ENCODE measurements at regions not wholly inside any gene's neighbourhood (a gene's known extent, or its start where the extent isn't known, plus 50 kb on each side); places are given as distances from the start of the nearest gene placed in this dataset.

DNA sequence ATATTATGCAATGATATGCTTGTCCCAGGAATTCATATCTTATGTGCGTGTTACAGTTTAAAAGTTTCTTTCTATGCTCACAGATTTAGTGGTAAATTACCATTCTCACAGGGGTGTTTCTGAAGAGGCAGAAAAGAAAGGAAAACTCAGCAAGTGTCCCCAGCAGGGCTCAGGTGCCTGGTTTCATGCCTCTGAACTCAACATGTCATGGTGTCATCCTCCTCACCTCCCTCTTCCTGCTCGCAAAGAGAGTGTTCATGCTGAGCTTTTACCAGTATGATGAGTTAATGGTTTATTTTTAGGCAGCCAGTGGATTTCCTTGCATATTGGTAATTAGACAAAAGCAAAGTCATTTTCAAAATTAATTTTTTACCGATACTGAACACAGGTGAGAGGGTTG, 492.9 kb upstream of the ZEB2 start:
- TF ChIP-seq, protein P1, sequence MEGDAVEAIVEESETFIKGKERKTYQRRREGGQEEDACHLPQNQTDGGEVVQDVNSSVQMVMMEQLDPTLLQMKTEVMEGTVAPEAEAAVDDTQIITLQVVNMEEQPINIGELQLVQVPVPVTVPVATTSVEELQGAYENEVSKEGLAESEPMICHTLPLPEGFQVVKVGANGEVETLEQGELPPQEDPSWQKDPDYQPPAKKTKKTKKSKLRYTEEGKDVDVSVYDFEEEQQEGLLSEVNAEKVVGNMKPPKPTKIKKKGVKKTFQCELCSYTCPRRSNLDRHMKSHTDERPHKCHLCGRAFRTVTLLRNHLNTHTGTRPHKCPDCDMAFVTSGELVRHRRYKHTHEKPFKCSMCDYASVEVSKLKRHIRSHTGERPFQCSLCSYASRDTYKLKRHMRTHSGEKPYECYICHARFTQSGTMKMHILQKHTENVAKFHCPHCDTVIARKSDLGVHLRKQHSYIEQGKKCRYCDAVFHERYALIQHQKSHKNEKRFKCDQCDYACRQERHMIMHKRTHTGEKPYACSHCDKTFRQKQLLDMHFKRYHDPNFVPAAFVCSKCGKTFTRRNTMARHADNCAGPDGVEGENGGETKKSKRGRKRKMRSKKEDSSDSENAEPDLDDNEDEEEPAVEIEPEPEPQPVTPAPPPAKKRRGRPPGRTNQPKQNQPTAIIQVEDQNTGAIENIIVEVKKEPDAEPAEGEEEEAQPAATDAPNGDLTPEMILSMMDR (conservative IDR thresholded peaks at IDR 0.05; ENCODE audit: low read depth in 2 of 2) = no peak
- TF ChIP-seq CREB1 (CRISPR knock-in tag; IDR thresholded peaks at IDR 0.05; ENCODE audit: low read depth) (no peak), NANOG (IDR thresholded peaks at IDR 0.05; ENCODE audit: borderline replicate concordance) (no peak), POLR2AphosphoS5 (IDR thresholded peaks at IDR 0.05; ENCODE audit: low read depth) (no peak), EZH2phosphoT487 (IDR thresholded peaks at IDR 0.05; ENCODE audit: unreplicated experiment) (no peak), EZH2 (IDR thresholded peaks at IDR 0.05; ENCODE audit: low read depth, unreplicated experiment) (no peak), ZNF331 (CRISPR knock-in tag; IDR thresholded peaks at IDR 0.05; ENCODE audit: low read depth) (no peak)
- TF ChIP-seq, protein P2, sequence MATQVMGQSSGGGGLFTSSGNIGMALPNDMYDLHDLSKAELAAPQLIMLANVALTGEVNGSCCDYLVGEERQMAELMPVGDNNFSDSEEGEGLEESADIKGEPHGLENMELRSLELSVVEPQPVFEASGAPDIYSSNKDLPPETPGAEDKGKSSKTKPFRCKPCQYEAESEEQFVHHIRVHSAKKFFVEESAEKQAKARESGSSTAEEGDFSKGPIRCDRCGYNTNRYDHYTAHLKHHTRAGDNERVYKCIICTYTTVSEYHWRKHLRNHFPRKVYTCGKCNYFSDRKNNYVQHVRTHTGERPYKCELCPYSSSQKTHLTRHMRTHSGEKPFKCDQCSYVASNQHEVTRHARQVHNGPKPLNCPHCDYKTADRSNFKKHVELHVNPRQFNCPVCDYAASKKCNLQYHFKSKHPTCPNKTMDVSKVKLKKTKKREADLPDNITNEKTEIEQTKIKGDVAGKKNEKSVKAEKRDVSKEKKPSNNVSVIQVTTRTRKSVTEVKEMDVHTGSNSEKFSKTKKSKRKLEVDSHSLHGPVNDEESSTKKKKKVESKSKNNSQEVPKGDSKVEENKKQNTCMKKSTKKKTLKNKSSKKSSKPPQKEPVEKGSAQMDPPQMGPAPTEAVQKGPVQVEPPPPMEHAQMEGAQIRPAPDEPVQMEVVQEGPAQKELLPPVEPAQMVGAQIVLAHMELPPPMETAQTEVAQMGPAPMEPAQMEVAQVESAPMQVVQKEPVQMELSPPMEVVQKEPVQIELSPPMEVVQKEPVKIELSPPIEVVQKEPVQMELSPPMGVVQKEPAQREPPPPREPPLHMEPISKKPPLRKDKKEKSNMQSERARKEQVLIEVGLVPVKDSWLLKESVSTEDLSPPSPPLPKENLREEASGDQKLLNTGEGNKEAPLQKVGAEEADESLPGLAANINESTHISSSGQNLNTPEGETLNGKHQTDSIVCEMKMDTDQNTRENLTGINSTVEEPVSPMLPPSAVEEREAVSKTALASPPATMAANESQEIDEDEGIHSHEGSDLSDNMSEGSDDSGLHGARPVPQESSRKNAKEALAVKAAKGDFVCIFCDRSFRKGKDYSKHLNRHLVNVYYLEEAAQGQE (IDR thresholded peaks at IDR 0.05; ENCODE audit: unreplicated experiment) = no peak
- TF ChIP-seq, protein P3, sequence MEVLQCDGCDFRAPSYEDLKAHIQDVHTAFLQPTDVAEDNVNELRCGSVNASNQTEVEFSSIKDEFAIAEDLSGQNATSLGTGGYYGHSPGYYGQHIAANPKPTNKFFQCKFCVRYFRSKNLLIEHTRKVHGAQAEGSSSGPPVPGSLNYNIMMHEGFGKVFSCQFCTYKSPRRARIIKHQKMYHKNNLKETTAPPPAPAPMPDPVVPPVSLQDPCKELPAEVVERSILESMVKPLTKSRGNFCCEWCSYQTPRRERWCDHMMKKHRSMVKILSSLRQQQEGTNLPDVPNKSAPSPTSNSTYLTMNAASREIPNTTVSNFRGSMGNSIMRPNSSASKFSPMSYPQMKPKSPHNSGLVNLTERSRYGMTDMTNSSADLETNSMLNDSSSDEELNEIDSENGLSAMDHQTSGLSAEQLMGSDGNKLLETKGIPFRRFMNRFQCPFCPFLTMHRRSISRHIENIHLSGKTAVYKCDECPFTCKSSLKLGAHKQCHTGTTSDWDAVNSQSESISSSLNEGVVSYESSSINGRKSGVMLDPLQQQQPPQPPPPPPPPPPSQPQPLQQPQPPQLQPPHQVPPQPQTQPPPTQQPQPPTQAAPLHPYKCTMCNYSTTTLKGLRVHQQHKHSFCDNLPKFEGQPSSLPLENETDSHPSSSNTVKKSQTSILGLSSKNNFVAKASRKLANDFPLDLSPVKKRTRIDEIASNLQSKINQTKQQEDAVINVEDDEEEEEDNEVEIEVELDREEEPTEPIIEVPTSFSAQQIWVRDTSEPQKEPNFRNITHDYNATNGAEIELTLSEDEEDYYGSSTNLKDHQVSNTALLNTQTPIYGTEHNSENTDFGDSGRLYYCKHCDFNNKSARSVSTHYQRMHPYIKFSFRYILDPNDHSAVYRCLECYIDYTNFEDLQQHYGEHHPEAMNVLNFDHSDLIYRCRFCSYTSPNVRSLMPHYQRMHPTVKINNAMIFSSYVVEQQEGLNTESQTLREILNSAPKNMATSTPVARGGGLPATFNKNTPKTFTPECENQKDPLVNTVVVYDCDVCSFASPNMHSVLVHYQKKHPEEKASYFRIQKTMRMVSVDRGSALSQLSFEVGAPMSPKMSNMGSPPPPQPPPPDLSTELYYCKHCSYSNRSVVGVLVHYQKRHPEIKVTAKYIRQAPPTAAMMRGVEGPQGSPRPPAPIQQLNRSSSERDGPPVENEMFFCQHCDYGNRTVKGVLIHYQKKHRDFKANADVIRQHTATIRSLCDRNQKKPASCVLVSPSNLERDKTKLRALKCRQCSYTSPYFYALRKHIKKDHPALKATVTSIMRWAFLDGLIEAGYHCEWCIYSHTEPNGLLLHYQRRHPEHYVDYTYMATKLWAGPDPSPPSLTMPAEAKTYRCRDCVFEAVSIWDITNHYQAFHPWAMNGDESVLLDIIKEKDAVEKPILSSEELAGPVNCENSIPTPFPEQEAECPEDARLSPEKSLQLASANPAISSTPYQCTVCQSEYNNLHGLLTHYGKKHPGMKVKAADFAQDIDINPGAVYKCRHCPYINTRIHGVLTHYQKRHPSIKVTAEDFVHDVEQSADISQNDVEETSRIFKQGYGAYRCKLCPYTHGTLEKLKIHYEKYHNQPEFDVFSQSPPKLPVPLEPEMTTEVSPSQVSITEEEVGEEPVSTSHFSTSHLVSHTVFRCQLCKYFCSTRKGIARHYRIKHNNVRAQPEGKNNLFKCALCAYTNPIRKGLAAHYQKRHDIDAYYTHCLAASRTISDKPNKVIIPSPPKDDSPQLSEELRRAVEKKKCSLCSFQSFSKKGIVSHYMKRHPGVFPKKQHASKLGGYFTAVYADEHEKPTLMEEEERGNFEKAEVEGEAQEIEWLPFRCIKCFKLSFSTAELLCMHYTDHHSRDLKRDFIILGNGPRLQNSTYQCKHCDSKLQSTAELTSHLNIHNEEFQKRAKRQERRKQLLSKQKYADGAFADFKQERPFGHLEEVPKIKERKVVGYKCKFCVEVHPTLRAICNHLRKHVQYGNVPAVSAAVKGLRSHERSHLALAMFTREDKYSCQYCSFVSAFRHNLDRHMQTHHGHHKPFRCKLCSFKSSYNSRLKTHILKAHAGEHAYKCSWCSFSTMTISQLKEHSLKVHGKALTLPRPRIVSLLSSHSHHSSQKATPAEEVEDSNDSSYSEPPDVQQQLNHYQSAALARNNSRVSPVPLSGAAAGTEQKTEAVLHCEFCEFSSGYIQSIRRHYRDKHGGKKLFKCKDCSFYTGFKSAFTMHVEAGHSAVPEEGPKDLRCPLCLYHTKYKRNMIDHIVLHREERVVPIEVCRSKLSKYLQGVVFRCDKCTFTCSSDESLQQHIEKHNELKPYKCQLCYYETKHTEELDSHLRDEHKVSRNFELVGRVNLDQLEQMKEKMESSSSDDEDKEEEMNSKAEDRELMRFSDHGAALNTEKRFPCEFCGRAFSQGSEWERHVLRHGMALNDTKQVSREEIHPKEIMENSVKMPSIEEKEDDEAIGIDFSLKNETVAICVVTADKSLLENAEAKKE (CRISPR knock-in tag; IDR thresholded peaks at IDR 0.05) = no peak

All from GM23338 (cell line).